ENCODE measurements at regions not wholly inside any gene's neighbourhood (a gene's known extent, or its start where the extent isn't known, plus 50 kb on each side); places are given as distances from the start of the nearest gene placed in this dataset.

DNA sequence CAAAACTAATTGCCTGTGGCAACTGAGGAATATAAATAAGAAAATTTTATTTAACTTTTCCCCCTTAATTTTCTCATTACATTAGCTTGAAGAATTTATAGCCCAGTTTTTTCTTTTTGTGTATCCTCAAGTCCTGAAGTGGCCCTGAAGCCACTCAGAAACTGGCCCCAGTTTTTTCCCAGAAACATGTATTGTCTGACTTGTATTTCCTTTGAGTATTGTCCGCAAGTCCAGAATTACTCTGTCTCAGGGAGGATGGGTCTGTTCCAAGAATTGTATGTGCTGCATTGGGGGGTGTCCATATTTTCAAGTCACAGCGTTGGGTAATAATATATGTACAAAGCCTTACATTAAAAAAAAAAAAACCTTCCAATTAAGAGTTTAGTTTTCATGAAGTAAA is 149.7 kb upstream of the IL12A start:
- no peak overlapping the region for H2AFZ ChIP-seq (ENCODE audit: low read length)
- H3K27me3 ChIP-seq (replicated peaks; ENCODE audit: insufficient read depth, low read length), result no peaks in the 10 kb centered on the region
- H3K4me2 ChIP-seq (ENCODE audit: low read depth, low read length), result no peak overlapping the region
- no peaks in the 10 kb centered on the region for H4K20me1 ChIP-seq (ENCODE audit: insufficient read depth, low read length)
- H3K9ac ChIP-seq (ENCODE audit: low read length), result no peak overlapping the region
- H3K36me3 ChIP-seq (replicated peaks; ENCODE audit: insufficient read depth, low read length), result no peaks in the 10 kb centered on the region
- H3K9me3 ChIP-seq (replicated peaks; ENCODE audit: insufficient read depth, low read length), result no peaks in the 10 kb centered on the region
- no peaks in the 10 kb centered on the region for H3K79me2 ChIP-seq (ENCODE audit: low read length)
- no peak overlapping the region for H3K27ac ChIP-seq (ENCODE audit: low read length)
- TF ChIP-seq EZH2 (optimal IDR thresholded peaks at IDR 0.05; ENCODE audit: low read depth, low read length) (no peak), EZH2phosphoT487 (IDR thresholded peaks at IDR 0.05; ENCODE audit: low read length) (no peak), CTCF (IDR thresholded peaks at IDR 0.05; ENCODE audit: low read length) (no peak)
- no peaks in the 10 kb centered on the region for H3K9me2 ChIP-seq (replicated peaks; ENCODE audit: insufficient read depth, low read length)
- H3F3A ChIP-seq (ENCODE audit: insufficient read depth, low read length), result no peaks in the 10 kb centered on the region
- H3K4me3 ChIP-seq (ENCODE audit: low read length), result no peak overlapping the region
- DNase-seq, result no peak
- no peaks in the 10 kb centered on the region; the same call in 1 of the 2 replicates for H3K4me1 ChIP-seq (ENCODE audit: low read length)

- no peak for DNase-seq
- H3K27ac ChIP-seq (ENCODE audit: low read length), result no peak within 1 kb of the TSS
- H2AFZ ChIP-seq (ENCODE audit: low read length), result no peak within 1 kb of the TSS
- no peak within 1 kb of the TSS for H3K4me3 ChIP-seq (ENCODE audit: low read length)
- no peaks in the 10 kb centered on the region for H3K9me2 ChIP-seq (replicated peaks; ENCODE audit: insufficient read depth, low read length)
- H3K36me3 ChIP-seq (replicated peaks; ENCODE audit: insufficient read depth, low read length), result no peaks in the 10 kb centered on the region
- H4K20me1 ChIP-seq (ENCODE audit: insufficient read depth, low read length), result no peaks in the 10 kb centered on the region
- H3K79me2 ChIP-seq (ENCODE audit: low read length), result no peaks in the 10 kb centered on the region
- H3K9ac ChIP-seq (ENCODE audit: low read length), result no peak within 1 kb of the TSS
- H3K4me2 ChIP-seq (ENCODE audit: low read depth, low read length), result no peak within 1 kb of the TSS
- H3F3A ChIP-seq (ENCODE audit: insufficient read depth, low read length), result no peaks in the 10 kb centered on the region
- no peaks in the 10 kb centered on the region for H3K9me3 ChIP-seq (replicated peaks; ENCODE audit: insufficient read depth, low read length)
- TF ChIP-seq EZH2 (optimal IDR thresholded peaks at IDR 0.05; ENCODE audit: low read depth, low read length) (no peak), EZH2phosphoT487 (IDR thresholded peaks at IDR 0.05; ENCODE audit: low read length) (no peak), CTCF (IDR thresholded peaks at IDR 0.05; ENCODE audit: low read length) (no peak)
- no peaks in the 10 kb centered on the region; the same call in 1 of the 2 replicates for H3K4me1 ChIP-seq (ENCODE audit: low read length)
- no peaks in the 10 kb centered on the region for H3K27me3 ChIP-seq (replicated peaks; ENCODE audit: insufficient read depth, low read length)
Measured at GRCh38 chr3:159839561-159840379, 148.9 kb upstream of the IL12A start, which contains the start of gene SCHIP1. Gene SCHIP1, plus strand, starts transcription at chr3:159839861.

- Histone ChIP-seq H3K9me3 (replicated peaks; ENCODE audit: insufficient read depth, low read length) (no peaks in the 10 kb centered on the region), H2AFZ (ENCODE audit: low read length) (no peak overlapping the region), H3K79me2 (ENCODE audit: low read length) (no peaks in the 10 kb centered on the region), H3K9ac (ENCODE audit: low read length) (no peak overlapping the region), H3K36me3 (replicated peaks; ENCODE audit: insufficient read depth, low read length) (no peaks in the 10 kb centered on the region), H3K4me3 (ENCODE audit: low read length) (no peak overlapping the region), H3K9me2 (replicated peaks; ENCODE audit: insufficient read depth, low read length) (no peaks in the 10 kb centered on the region), H3K4me1 (ENCODE audit: low read length) (no peaks in the 10 kb centered on the region; the same call in 1 of the 2 replicates), H3K4me2 (ENCODE audit: low read depth, low read length) (no peak overlapping the region), H3K27me3 (replicated peaks; ENCODE audit: insufficient read depth, low read length) (no peaks in the 10 kb centered on the region), H4K20me1 (ENCODE audit: insufficient read depth, low read length) (no peaks in the 10 kb centered on the region), H3F3A (ENCODE audit: insufficient read depth, low read length) (no peaks in the 10 kb centered on the region), H3K27ac (ENCODE audit: low read length) (no peak overlapping the region)
- no peak for DNase-seq
- no peak for TF ChIP-seq EZH2 (optimal IDR thresholded peaks at IDR 0.05; ENCODE audit: low read depth, low read length)
- no peak for TF ChIP-seq EZH2phosphoT487 (IDR thresholded peaks at IDR 0.05; ENCODE audit: low read length)
- TF ChIP-seq CTCF (IDR thresholded peaks at IDR 0.05; ENCODE audit: low read length), result no peak
Measured at GRCh38 chr3:159840703-159841299, 147.8 kb upstream of the IL12A start.

All from MM.1S (cell line).